Lung (tissue), 11 donors: ENCODE measurements at regions not wholly inside any gene's neighbourhood (a gene's known extent, or its start where the extent isn't known, plus 50 kb on each side); places are given as distances from the start of the nearest gene placed in this dataset.
"Not testable (repeated sequence)": the region's sequence is repeated elsewhere in the genome, so short reads cannot be mapped to it uniquely, and the experiment has no call there.

Experiments used
- ATAC-seq: fragments of 200-7000 bp; cut with Tn5 transposase; one replicate; pipeline ENCODE4 v1.9.1; 2020; ENCODE audit warnings: moderate number of reproducible peaks; ENCODE audit not compliant: insufficient read depth, low FRiP score
- DNase-seq, 3 donors: peaks; one replicate each; pipeline ENCODE4 v3.0.0-alpha.2; 2013 to 2017
- H3K27ac ChIP-seq, 2 donors: one replicate each; pipeline ENCODE4 v1.5.1; 2013; ENCODE audit warnings: mild to moderate bottlenecking in 2 of 2, moderate library complexity in 2 of 2, control low read depth in 1 of 2, inconsistent platforms in 1 of 2, low read depth in 1 of 2, low read length in 1 of 2
- H3K27me3 ChIP-seq, 3 donors: one replicate each; pipeline ENCODE4 v1.5.1; 2013; ENCODE audit warnings: low read length in 2 of 3; ENCODE audit not compliant: control insufficient read depth in 3 of 3, insufficient read depth in 3 of 3
- H3K36me3 ChIP-seq, 4 donors: one replicate each; pipeline ENCODE4 v1.5.1; 2013; ENCODE audit warnings: low read length in 4 of 4, mild to moderate bottlenecking in 1 of 4, moderate library complexity in 1 of 4; ENCODE audit not compliant: control insufficient read depth in 4 of 4, insufficient read depth in 4 of 4
- H3K4me1 ChIP-seq, 5 donors: one replicate each; pipeline ENCODE4 v1.5.1; 2013; ENCODE audit warnings: low read length in 5 of 5, mild to moderate bottlenecking in 2 of 5, moderate library complexity in 1 of 5; ENCODE audit not compliant: control insufficient read depth in 5 of 5, insufficient read depth in 5 of 5
- H3K4me3 ChIP-seq: one replicate; pipeline ENCODE4 v1.5.1; 2013; ENCODE audit warnings: mild to moderate bottlenecking, control low read depth, moderate library complexity
- H3K9ac ChIP-seq, 2 donors: one replicate each; pipeline ENCODE4 v1.5.1; 2013; ENCODE audit warnings: low read length in 2 of 2, control low read depth in 1 of 2; ENCODE audit not compliant: insufficient read depth in 1 of 2
- H3K9me3 ChIP-seq, 4 donors: one replicate each; pipeline ENCODE4 v1.5.1; 2013; ENCODE audit warnings: low read length in 3 of 4, mild to moderate bottlenecking in 1 of 4, moderate library complexity in 1 of 4; ENCODE audit not compliant: control insufficient read depth in 4 of 4, insufficient read depth in 3 of 4
- CTCF ChIP-seq: IDR thresholded peaks from 2 replicates; pipeline ENCODE4 v1.5.1; 2012; ENCODE audit warnings: mild to moderate bottlenecking; ENCODE audit errors: control extremely low read depth, extremely low read depth
- WGBS, 2 donors: extraction: QIAGEN DNeasy Blood & Tissue Kit; methylation state at CpG; one replicate each; pipeline ENCODE4 v1.1.7; 2013; 5-methylcytosine and 5-hydroxymethylcytosine counted together
- donor health status: control.
- donor health status: control.
- donor health status: Bipolar disorder and iron deficiency.
- donor health status: healthy.
- donor health status: DM: yes; HTN: yes; CAD: no.

GRCh38 chr2:52341732-52342131 is 1309.8 kb upstream of the NRXN1 start:
- Histone ChIP-seq H3K36me3 (no peaks in the 10 kb centered on the region), H3K4me1 (peaks cover 0 to 2% (median 0%) of the 10 kb centered on the region in 5 donors)

GRCh38 chr2:52340171-52340570 is 1308.2 kb upstream of the NRXN1 start:
- 32 to 59% methylated on average over 1 of the region's 1 CpG for WGBS, 2 donors
- no peak for TF ChIP-seq CTCF
- DNase-seq, result peak in 1 of 3 donors; percentile 8
- no peaks in the 10 kb centered on the region for H3K9me3 ChIP-seq
- H3K27me3 ChIP-seq, result no peaks in the 10 kb centered on the region
- no peaks in the 10 kb centered on the region for H3K36me3 ChIP-seq
- H3K9ac ChIP-seq, result no peak overlapping the region
- ATAC-seq, result no peak
- H3K27ac ChIP-seq, result no peak overlapping the region
- H3K4me3 ChIP-seq, result no peak overlapping the region
- H3K4me1 ChIP-seq, result peaks cover 0 to 2% (median 0%) of the 10 kb centered on the region in 5 donors

More at GRCh38 chr2:52341732-52342131, 1309.8 kb upstream of the NRXN1 start:
- no peak overlapping the region for H3K27ac ChIP-seq
- no peak for TF ChIP-seq CTCF
- WGBS, 2 donors, result 85% methylated on average over 3 of the region's 3 CpGs
- no peak overlapping the region for H3K9ac ChIP-seq
- DNase-seq (no peak), ATAC-seq (no peak)
- H3K4me3 ChIP-seq, result no peak overlapping the region
- H3K9me3 ChIP-seq, result no peaks in the 10 kb centered on the region
- H3K27me3 ChIP-seq, result no peaks in the 10 kb centered on the region

GRCh38 chr2:52337786-52338185 is 1305.9 kb upstream of the NRXN1 start:
- not testable (repeated sequence) for H3K4me3 ChIP-seq, H3K27ac ChIP-seq, DNase-seq, ATAC-seq, H3K9ac ChIP-seq, H3K4me1 ChIP-seq, H3K27me3 ChIP-seq, H3K9me3 ChIP-seq, H3K36me3 ChIP-seq
- WGBS, 2 donors, result 88 to 90% methylated on average over 6 to 7 of the region's 7 CpGs

- Histone ChIP-seq H3K27me3 (no peaks in the 10 kb centered on the region), H3K27ac (no peak overlapping the region), H3K4me3 (no peak overlapping the region), H3K4me1 (peaks cover 0 to 5% (median 0%) of the 10 kb centered on the region in 5 donors), H3K36me3 (no peaks in the 10 kb centered on the region), H3K9me3 (peaks cover 0 to 2% (median 0%) of the 10 kb centered on the region in 4 donors), H3K9ac (no peak overlapping the region)
- no peak for ATAC-seq
- DNase-seq, result no peak
- TF ChIP-seq CTCF, result no peak
- WGBS, 2 donors, result 72 to 86% methylated on average over 2 of the region's 2 CpGs
Measured at GRCh38 chr2:52336951-52337350, 1305.0 kb upstream of the NRXN1 start.
